ENCODE measurements at regions not wholly inside any gene's neighbourhood (a gene's known extent, or its start where the extent isn't known, plus 50 kb on each side); places are given as distances from the start of the nearest gene placed in this dataset.

- no peak for TF ChIP-seq CTCF (IDR thresholded peaks at IDR 0.05)
- TF ChIP-seq POLR2A (IDR thresholded peaks at IDR 0.05): no peak
- TF ChIP-seq EP300 (IDR thresholded peaks at IDR 0.05): no peak
- no peak for TF ChIP-seq POLR2AphosphoS5 (IDR thresholded peaks at IDR 0.05)
Observed at GRCh38 chr13:21957833-21958232, 287.0 kb downstream of the FGF9 start.
